Thyroid gland (tissue), 4 donors: ENCODE measurements at regions not wholly inside any gene's neighbourhood (a gene's known extent, or its start where the extent isn't known, plus 50 kb on each side); places are given as distances from the start of the nearest gene placed in this dataset.

ENCODE experiments used
- DNase-seq, 2 donors: peaks; one replicate each; pipeline ENCODE4 v3.0.0-alpha.2; 2019
- H3K27ac ChIP-seq, 3 donors: fragments of 200-600 bp; sonication (generic); 1 replicate in 2 of 3; 2 replicates in 1 of 3; pipeline ENCODE4 v1.5.1; 2016 to 2019; ENCODE audit warnings: mild to moderate bottlenecking in 1 of 3, moderate library complexity in 1 of 3
- H3K27me3 ChIP-seq: fragments of 200-600 bp; sonication (generic); one replicate; pipeline ENCODE4 v1.5.1; 2019
- H3K36me3 ChIP-seq, 2 donors: fragments of 200-600 bp; sonication (generic); one replicate each; pipeline ENCODE4 v1.5.1; 2016 to 2019
- H3K4me1 ChIP-seq, 2 donors: fragments of 200-600 bp; sonication (generic); one replicate each; pipeline ENCODE4 v1.5.1; 2017 to 2019
- H3K4me3 ChIP-seq, 3 donors: fragments of 200-600 bp; sonication (generic); replicated peaks in 1 of 3; 1 replicate in 2 of 3; 2 replicates in 1 of 3; pipeline ENCODE4 v1.5.1; 2016; ENCODE audit warnings: mild to moderate bottlenecking in 1 of 3
- H3K9me3 ChIP-seq: fragments of 200-600 bp; sonication (generic); one replicate; pipeline ENCODE4 v1.5.1; 2017
- POLR2A ChIP-seq, 2 donors: fragments of 450-650 bp; IDR thresholded peaks; one replicate each; pipeline ENCODE4 v1.6.1; 2017; ENCODE audit warnings: antibody characterized with exemption in 2 of 2, mild to moderate bottlenecking in 2 of 2, moderate library complexity in 1 of 2
- WGBS, 2 donors: methylation state at CpG; one replicate each; pipeline ENCODE4 v1.1.5; 2017; 5-methylcytosine and 5-hydroxymethylcytosine counted together
- intact Hi-C: fragments of 100-400 bp; cut with DNase I; formaldehyde crosslinking; loops from one replicate; pipeline ENCODE4 v1.15.1; 2023
- TF ChIP-seq, protein P1 (sequence below), 6 experiments: fragments of 200-600 bp in 3 of 6; fragments of 450-650 bp in 3 of 6; sonication (generic) in 3 of 6; IDR thresholded peaks; one replicate each; pipeline ENCODE4 v1.5.1; 2016 to 2019; ENCODE audit warnings: antibody characterized with exemption in 6 of 6, mild to moderate bottlenecking in 2 of 6, inconsistent platforms in 1 of 6, moderate library complexity in 1 of 6

DNA sequence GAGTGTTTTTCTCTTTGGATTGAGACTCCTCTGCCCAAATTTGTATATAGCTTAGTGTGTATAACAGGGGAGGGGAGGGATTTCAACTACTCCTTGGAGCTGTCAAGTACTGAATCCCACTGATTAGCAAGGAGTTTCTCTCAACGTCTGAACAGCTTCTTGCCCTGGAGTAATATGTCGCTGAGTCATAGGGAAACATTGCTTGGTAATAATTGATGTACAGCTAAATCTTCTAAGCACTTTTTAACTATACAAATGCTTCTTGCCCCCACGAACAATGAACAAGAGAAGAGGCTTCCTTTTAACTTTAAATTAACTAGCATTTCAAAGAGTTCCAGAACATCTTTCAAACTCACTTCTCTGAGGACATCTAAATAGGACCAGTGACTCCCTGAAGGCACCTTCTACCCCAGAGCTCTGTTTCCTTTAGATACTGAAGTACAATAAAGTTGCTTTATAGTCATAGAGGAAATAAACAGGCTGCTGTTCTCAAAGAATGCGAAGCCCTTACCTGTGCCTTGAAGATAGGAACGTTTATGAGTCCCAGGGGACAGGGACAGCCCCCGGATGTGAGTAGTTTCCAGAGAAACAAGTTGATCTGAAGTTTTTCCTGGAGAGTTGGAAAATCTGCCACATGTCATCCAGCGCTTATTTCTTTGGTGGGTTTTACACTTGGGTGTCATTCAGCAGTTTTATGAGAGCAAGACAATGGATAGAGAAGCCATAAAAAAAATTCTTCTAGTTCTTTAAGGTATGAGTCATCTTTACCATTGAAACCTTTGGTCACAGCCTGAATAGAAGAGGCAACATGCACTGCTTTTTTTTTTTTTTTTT lies 462.5 kb upstream of the BTBD3 start:
- H3K36me3 ChIP-seq, result no peaks in the 10 kb centered on the region
- H3K27ac ChIP-seq, result no peak overlapping the region
- no peak for DNase-seq
- no peaks in the 10 kb centered on the region for H3K9me3 ChIP-seq
- 53 to 59% methylated on average over 7 of the region's 7 CpGs for WGBS, 2 donors
- no peaks in the 10 kb centered on the region for H3K4me1 ChIP-seq
- no peaks in the 10 kb centered on the region for H3K27me3 ChIP-seq
- TF ChIP-seq, protein P1, sequence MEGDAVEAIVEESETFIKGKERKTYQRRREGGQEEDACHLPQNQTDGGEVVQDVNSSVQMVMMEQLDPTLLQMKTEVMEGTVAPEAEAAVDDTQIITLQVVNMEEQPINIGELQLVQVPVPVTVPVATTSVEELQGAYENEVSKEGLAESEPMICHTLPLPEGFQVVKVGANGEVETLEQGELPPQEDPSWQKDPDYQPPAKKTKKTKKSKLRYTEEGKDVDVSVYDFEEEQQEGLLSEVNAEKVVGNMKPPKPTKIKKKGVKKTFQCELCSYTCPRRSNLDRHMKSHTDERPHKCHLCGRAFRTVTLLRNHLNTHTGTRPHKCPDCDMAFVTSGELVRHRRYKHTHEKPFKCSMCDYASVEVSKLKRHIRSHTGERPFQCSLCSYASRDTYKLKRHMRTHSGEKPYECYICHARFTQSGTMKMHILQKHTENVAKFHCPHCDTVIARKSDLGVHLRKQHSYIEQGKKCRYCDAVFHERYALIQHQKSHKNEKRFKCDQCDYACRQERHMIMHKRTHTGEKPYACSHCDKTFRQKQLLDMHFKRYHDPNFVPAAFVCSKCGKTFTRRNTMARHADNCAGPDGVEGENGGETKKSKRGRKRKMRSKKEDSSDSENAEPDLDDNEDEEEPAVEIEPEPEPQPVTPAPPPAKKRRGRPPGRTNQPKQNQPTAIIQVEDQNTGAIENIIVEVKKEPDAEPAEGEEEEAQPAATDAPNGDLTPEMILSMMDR (IDR thresholded peaks at IDR 0.05), result no peak
- no peak for TF ChIP-seq POLR2A (IDR thresholded peaks at IDR 0.05)
- intact Hi-C loops, result no loop called here
- no peak overlapping the region for H3K4me3 ChIP-seq

DNA sequence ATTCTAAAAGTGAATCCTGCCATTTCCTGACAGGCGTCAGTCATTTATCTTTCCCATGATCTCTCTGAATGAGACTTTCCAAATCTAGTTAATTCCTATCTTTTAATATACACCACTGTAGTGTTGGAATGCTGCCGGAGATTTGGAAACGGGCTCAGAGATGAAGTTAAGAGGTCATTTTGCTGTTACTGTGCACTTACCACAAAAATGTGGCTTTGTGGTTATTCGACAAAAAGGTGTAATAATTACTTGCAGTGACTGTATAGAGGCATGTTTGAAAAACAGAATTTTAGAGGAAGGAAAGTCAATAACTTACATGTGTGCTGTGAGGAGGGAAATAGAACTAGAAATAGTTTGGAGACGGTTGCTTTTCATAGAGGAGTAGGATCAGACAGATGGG lies 460.2 kb upstream of the BTBD3 start:
- Histone ChIP-seq H3K9me3 (no peaks in the 10 kb centered on the region), H3K4me3 (no peak overlapping the region), H3K27me3 (no peaks in the 10 kb centered on the region), H3K36me3 (no peaks in the 10 kb centered on the region), H3K27ac (no peak overlapping the region), H3K4me1 (no peaks in the 10 kb centered on the region)
- intact Hi-C loops, result no loop called here
- 82 to 92% methylated on average over 5 of the region's 5 CpGs for WGBS, 2 donors
- DNase-seq, result no peak
- TF ChIP-seq POLR2A (IDR thresholded peaks at IDR 0.05), result no peak
- TF ChIP-seq, protein P1 (IDR thresholded peaks at IDR 0.05), result no peak

DNA sequence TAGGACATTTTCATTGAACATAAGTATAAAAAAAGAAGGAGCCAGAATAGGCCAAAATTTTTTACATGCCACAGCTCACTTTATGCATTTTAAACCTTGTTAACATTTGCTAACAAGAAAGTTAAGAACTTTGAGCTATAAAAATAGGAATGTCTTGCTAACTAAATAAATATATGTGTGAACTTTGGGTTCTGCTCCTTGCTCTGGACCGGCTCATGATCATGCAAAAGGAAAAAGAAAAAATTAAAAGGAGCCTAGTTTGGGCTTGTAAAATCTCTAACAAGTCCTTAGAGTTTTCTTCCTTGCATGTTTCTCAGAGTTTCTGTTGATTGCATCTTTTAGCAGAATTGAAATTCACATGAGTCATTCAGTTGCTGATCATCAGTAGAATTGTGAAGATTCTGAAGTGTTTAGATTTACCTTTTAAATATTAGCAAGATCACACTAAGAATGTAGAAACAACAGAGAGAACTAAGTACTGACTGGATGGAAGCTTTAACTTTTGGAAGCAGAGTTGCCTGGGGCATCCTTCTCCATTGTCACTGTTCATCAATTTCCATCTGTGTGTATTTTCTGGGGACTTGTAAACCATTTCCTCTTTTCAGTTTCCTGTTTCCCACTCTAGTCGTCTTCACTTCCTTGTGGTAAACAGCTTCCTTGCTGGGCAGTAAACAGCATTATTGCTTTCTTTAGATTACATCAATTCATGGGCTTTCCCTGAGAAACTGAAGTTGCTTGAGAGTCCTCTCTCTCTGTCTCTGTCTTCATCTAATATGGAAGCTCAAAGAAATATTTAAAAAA lies 458.4 kb upstream of the BTBD3 start:
- no peak for TF ChIP-seq POLR2A (IDR thresholded peaks at IDR 0.05)
- TF ChIP-seq, protein P1 (IDR thresholded peaks at IDR 0.05), result no peak
- H3K36me3 ChIP-seq, result no peaks in the 10 kb centered on the region
- H3K27me3 ChIP-seq, result no peaks in the 10 kb centered on the region
- no peaks in the 10 kb centered on the region for H3K9me3 ChIP-seq
- no peaks in the 10 kb centered on the region for H3K4me1 ChIP-seq
- 52 to 54% methylated on average over 2 of the region's 2 CpGs for WGBS, 2 donors
- no peak overlapping the region for H3K27ac ChIP-seq
- intact Hi-C loops, result no loop called here
- no peak for DNase-seq
- no peak overlapping the region for H3K4me3 ChIP-seq

DNA sequence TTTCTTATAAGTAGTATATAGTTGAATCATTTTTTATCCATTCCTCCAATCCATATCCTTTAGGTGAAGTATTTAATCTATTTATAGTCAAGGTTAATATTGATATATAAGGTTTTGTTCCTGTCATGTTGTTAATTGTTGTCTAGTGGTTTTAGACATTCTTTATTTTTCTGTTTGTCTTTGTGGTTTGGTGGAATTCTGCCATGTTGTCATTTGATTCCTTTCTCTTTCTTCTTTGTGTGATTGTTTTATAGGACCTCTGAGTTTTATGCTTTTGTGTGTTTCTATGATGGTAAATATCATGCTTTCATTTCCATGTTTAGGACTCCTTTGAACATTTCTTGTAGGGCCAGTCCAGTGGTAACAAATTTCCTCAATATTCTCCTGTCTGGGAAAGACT lies 450.3 kb upstream of the BTBD3 start:
- Histone ChIP-seq H3K27me3 (no peaks in the 10 kb centered on the region), H3K36me3 (no peaks in the 10 kb centered on the region), H3K4me3 (no peak overlapping the region), H3K27ac (no peak overlapping the region), H3K9me3 (no peaks in the 10 kb centered on the region), H3K4me1 (no peaks in the 10 kb centered on the region)
- no peak for DNase-seq
- TF ChIP-seq, protein P1 (IDR thresholded peaks at IDR 0.05), result no peak
- no peak for TF ChIP-seq POLR2A (IDR thresholded peaks at IDR 0.05)
- intact Hi-C loops, result no loop called here

DNA sequence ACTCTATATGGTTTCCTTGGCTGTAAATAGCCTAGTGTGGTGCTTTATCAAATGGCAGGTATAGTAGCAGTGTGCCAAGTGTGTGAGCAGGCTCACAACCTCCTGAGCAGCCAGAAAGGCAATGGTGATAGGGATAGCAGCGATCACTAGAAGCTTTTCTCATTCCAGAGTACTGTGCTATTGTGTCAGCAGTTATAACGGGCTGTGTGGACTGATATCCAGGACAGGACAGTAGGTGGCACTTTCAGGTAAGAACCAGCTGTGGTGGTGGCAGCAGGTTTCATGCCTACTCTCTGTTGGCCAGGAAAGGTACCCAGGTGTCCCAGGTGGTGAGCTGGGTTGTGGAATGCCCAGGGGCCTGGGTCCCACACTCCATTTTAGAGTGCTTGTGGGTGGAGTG lies 448.8 kb upstream of the BTBD3 start:
- 85 to 100% methylated on average over 2 of the region's 2 CpGs for WGBS, 2 donors
- H3K4me1 ChIP-seq, result no peaks in the 10 kb centered on the region
- no peak for DNase-seq
- intact Hi-C loops, result no loop called here
- H3K27me3 ChIP-seq, result no peaks in the 10 kb centered on the region
- TF ChIP-seq, protein P1 (IDR thresholded peaks at IDR 0.05), result no peak
- TF ChIP-seq POLR2A (IDR thresholded peaks at IDR 0.05), result no peak
- H3K36me3 ChIP-seq, result no peaks in the 10 kb centered on the region
- H3K9me3 ChIP-seq, result no peaks in the 10 kb centered on the region
- H3K4me3 ChIP-seq, result no peak overlapping the region
- no peak overlapping the region for H3K27ac ChIP-seq
